ENCODE measurements at regions not wholly inside any gene's neighbourhood (a gene's known extent, or its start where the extent isn't known, plus 50 kb on each side); places are given as distances from the start of the nearest gene placed in this dataset.
A peak's percentile ranks its signal among the peaks of the same experiment; 100 is the strongest.

DNA sequence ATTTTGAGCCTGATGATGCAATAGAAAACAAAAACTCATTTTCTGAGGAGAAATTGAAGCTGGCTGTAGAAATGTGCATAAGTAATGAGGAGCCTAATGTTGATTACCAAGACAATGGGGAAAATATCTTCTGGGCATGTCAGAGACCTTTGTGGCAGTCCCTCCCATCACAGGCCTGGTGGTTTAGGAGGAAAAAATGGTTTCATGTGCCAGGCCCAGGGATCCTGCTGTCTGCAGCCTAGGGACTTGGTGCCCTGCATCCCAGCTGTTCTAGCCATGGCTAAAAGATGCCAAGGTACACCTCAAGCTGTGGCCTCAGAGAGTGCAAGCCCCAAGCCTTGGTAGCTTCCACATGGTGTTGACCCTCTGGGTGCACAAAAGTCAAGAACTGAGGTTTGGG lies 128.7 kb upstream of the ARHGEF9 start:
- Histone ChIP-seq H3K27ac (ENCODE audit: low read depth, low read length) (no peak overlapping the region), H3K18ac (ENCODE audit: low read length) (no peak overlapping the region), H2AFZ (ENCODE audit: insufficient read depth, low read length, poor library complexity) (no peak overlapping the region), H3K79me2 (ENCODE audit: control insufficient read depth, insufficient read depth, low read length, poor library complexity) (no peaks in the 10 kb centered on the region), H3K9me3 (ENCODE audit: insufficient read depth, low read depth, low read length) (peaks cover 4% of the 10 kb centered on the region), H3K9ac (ENCODE audit: low read length) (no peak overlapping the region), H3K27me3 (ENCODE audit: insufficient read depth, low read length) (no peaks in the 10 kb centered on the region), H3K36me3 (ENCODE audit: control insufficient read depth in 1 of 2, insufficient read depth in 2 of 2, low read length in 2 of 2) (no peaks in the 10 kb centered on the region), H3K14ac (ENCODE audit: low read length) (no peak overlapping the region), H4K12ac (ENCODE audit: low read depth, low read length) (no peak overlapping the region), H3K4ac (ENCODE audit: low read depth, low read length) (no peak overlapping the region), H2BK12ac (ENCODE audit: low read length) (no peak overlapping the region), H3K4me3 (ENCODE audit: low read depth, low read length) (no peak overlapping the region), H3K4me1 (ENCODE audit: control insufficient read depth in 1 of 2, insufficient read depth in 2 of 2, low read length in 2 of 2) (no peaks in the 10 kb centered on the region), H2BK5ac (ENCODE audit: low read depth, low read length, poor library complexity) (no peak overlapping the region), H4K8ac (ENCODE audit: low read depth, low read length) (no peak overlapping the region), H2BK120ac (ENCODE audit: insufficient read depth, low read length, poor library complexity) (no peak overlapping the region), H3K79me1 (ENCODE audit: low read length) (no peaks in the 10 kb centered on the region), H2AK5ac (ENCODE audit: low read length) (no peak overlapping the region), H4K91ac (ENCODE audit: low read depth, low read length) (no peak overlapping the region), H3K4me2 (ENCODE audit: low read length) (no peak overlapping the region), H3K23ac (ENCODE audit: low read length) (no peak overlapping the region)
- no peak for DNase-seq

DNA sequence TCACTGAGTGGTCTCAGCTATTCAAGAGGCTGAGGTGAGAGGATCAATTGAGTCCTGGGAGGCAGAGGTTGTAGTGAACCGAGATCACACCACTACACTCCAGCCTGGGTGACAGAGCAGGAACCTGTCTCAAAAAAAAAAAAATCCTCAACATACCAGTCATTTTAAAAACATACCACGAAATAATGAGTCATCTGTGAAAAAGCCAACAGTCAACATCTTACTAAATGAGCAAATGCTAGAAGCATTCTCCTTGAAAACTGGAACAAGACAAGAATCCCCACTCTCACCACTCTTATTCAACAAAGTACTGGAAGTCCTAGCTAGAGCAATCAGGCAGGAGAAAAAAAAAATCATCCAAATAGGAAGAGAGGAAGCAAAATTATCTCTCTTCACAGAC lies 104.0 kb upstream of the ARHGEF9 start:
- no peak overlapping the region for H4K91ac ChIP-seq (ENCODE audit: low read depth, low read length)
- no peak overlapping the region for H3K23ac ChIP-seq (ENCODE audit: low read length)
- H2BK12ac ChIP-seq (ENCODE audit: low read length) = no peak overlapping the region
- H3K27ac ChIP-seq (ENCODE audit: low read depth, low read length) = no peak overlapping the region
- no peak overlapping the region for H3K4ac ChIP-seq (ENCODE audit: low read depth, low read length)
- H3K79me2 ChIP-seq (ENCODE audit: control insufficient read depth, insufficient read depth, low read length, poor library complexity) = no peaks in the 10 kb centered on the region
- no peaks in the 10 kb centered on the region for H3K27me3 ChIP-seq (ENCODE audit: insufficient read depth, low read length)
- no peak overlapping the region for H3K9ac ChIP-seq (ENCODE audit: low read length)
- no peaks in the 10 kb centered on the region for H3K4me1 ChIP-seq (ENCODE audit: control insufficient read depth in 1 of 2, insufficient read depth in 2 of 2, low read length in 2 of 2)
- no peak overlapping the region for H3K18ac ChIP-seq (ENCODE audit: low read length)
- H4K8ac ChIP-seq (ENCODE audit: low read depth, low read length) = no peak overlapping the region
- no CpG with 5 or more reads among the region's 2 CpGs for WGBS (ENCODE audit: extremely low coverage, insufficient coverage, insufficient read length)
- no peak overlapping the region for H2AFZ ChIP-seq (ENCODE audit: insufficient read depth, low read length, poor library complexity)
- H3K79me1 ChIP-seq (ENCODE audit: low read length) = no peaks in the 10 kb centered on the region
- no peaks in the 10 kb centered on the region for H3K36me3 ChIP-seq (ENCODE audit: control insufficient read depth in 1 of 2, insufficient read depth in 2 of 2, low read length in 2 of 2)
- no peak overlapping the region for H3K14ac ChIP-seq (ENCODE audit: low read length)
- no peak overlapping the region for H2BK5ac ChIP-seq (ENCODE audit: low read depth, low read length, poor library complexity)
- H3K4me3 ChIP-seq (ENCODE audit: low read depth, low read length) = no peak overlapping the region
- no peak overlapping the region for H2BK120ac ChIP-seq (ENCODE audit: insufficient read depth, low read length, poor library complexity)
- H3K4me2 ChIP-seq (ENCODE audit: low read length) = no peak overlapping the region
- no peak overlapping the region for H4K12ac ChIP-seq (ENCODE audit: low read depth, low read length)
- no peaks in the 10 kb centered on the region for H3K9me3 ChIP-seq (ENCODE audit: insufficient read depth, low read depth, low read length)
- no peak overlapping the region for H2AK5ac ChIP-seq (ENCODE audit: low read length)
- DNase-seq = peak in 1 of 2 donors; percentile 66

DNA sequence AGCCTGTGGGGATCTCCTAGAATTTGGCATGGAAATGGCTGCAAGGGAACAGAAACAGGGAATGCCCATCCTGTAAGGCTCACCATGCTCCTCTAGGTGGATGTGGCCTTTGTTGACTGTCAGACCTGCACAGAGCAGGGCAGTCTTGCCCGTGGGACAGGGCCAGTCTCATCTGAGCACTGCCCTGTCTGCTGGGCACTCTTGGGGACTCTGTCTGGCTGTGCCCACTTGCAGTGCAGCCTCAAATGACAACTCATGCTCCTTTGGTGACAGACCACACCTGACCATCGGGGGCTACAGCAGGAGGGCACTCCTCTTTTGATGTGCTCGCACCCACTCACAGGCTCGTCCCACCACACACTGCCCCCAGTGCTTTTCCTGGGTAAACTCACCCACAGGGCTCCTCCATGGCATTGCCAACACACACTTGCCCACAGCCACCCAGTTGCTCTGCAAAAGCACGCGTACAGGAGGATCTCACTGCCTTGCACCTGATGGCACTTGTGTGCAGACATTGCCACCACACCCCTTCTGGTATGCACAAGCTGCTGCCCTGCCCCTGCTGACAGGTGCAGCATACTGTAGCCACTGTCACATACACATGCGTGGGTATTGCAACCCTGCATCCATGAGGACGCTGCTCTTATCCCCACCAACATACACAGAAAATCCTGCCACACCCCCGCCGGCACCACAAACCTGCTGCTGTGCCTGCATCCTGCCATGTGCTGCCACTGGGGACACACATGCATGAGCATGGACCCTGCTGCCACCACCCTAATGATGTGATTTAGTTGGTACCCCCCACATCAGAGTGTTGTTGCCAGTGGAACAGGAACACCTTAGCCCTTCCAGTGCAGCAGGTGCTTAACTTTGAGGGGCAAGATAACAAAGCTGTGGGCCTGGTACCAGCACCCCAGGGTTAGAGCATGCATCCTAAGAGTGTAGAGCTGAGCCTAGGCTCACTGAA lies 100.1 kb upstream of the ARHGEF9 start:
- H3K14ac ChIP-seq (ENCODE audit: low read length) = no peak overlapping the region
- no CpG with 5 or more reads among the region's 10 CpGs for WGBS (ENCODE audit: extremely low coverage, insufficient coverage, insufficient read length)
- no peaks in the 10 kb centered on the region for H3K36me3 ChIP-seq (ENCODE audit: control insufficient read depth in 1 of 2, insufficient read depth in 2 of 2, low read length in 2 of 2)
- H4K12ac ChIP-seq (ENCODE audit: low read depth, low read length) = peak overlapping the region; percentile 30
- no peaks in the 10 kb centered on the region for H3K79me1 ChIP-seq (ENCODE audit: low read length)
- no peak overlapping the region for H3K9ac ChIP-seq (ENCODE audit: low read length)
- no peaks in the 10 kb centered on the region for H3K4me1 ChIP-seq (ENCODE audit: control insufficient read depth in 1 of 2, insufficient read depth in 2 of 2, low read length in 2 of 2)
- H3K18ac ChIP-seq (ENCODE audit: low read length) = no peak overlapping the region
- no peak overlapping the region for H2AK5ac ChIP-seq (ENCODE audit: low read length)
- no peak overlapping the region for H3K4ac ChIP-seq (ENCODE audit: low read depth, low read length)
- H3K27ac ChIP-seq (ENCODE audit: low read depth, low read length) = no peak overlapping the region
- no peak overlapping the region for H2BK120ac ChIP-seq (ENCODE audit: insufficient read depth, low read length, poor library complexity)
- no peak overlapping the region for H2BK12ac ChIP-seq (ENCODE audit: low read length)
- H3K27me3 ChIP-seq (ENCODE audit: insufficient read depth, low read length) = no peaks in the 10 kb centered on the region
- H3K4me3 ChIP-seq (ENCODE audit: low read depth, low read length) = no peak overlapping the region
- H3K79me2 ChIP-seq (ENCODE audit: control insufficient read depth, insufficient read depth, low read length, poor library complexity) = no peaks in the 10 kb centered on the region
- no peak overlapping the region for H3K23ac ChIP-seq (ENCODE audit: low read length)
- no peak overlapping the region for H4K91ac ChIP-seq (ENCODE audit: low read depth, low read length)
- H4K8ac ChIP-seq (ENCODE audit: low read depth, low read length) = no peak overlapping the region
- no peak for DNase-seq
- H3K9me3 ChIP-seq (ENCODE audit: insufficient read depth, low read depth, low read length) = no peaks in the 10 kb centered on the region
- H3K4me2 ChIP-seq (ENCODE audit: low read length) = no peak overlapping the region
- H2AFZ ChIP-seq (ENCODE audit: insufficient read depth, low read length, poor library complexity) = no peak overlapping the region
- no peak overlapping the region for H2BK5ac ChIP-seq (ENCODE audit: low read depth, low read length, poor library complexity)

DNA sequence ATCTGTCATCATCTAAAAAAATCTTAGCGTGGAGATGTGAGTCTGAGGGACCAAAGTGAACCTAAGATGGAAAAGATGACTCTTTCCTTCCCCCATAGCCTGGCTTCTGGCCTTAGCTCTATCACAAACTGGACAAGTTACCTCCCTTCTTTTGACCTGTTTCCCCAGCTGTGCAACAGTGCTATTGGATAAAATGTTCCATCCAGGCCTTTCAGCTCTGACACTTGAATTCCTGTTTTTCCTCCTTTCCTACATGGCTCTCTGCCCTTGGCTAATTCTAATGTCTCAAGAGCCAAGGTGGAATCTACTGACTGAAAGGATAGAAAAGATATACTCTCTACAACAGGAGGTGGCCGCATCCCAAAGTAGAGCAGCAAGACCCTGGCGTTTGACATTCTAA lies 84.5 kb upstream of the ARHGEF9 start:
- Histone ChIP-seq H3K27me3 (ENCODE audit: insufficient read depth, low read length) (no peaks in the 10 kb centered on the region), H3K79me2 (ENCODE audit: control insufficient read depth, insufficient read depth, low read length, poor library complexity) (no peaks in the 10 kb centered on the region)

More for the DNA sequence above, 84.5 kb upstream of the ARHGEF9 start:
- Histone ChIP-seq H3K4me2 (ENCODE audit: low read length) (no peak overlapping the region), H4K8ac (ENCODE audit: low read depth, low read length) (no peak overlapping the region), H3K4ac (ENCODE audit: low read depth, low read length) (no peak overlapping the region), H4K91ac (ENCODE audit: low read depth, low read length) (no peak overlapping the region), H3K4me3 (ENCODE audit: low read depth, low read length) (no peak overlapping the region), H2BK5ac (ENCODE audit: low read depth, low read length, poor library complexity) (no peak overlapping the region), H2BK12ac (ENCODE audit: low read length) (no peak overlapping the region), H2AK5ac (ENCODE audit: low read length) (no peak overlapping the region), H3K9me3 (ENCODE audit: insufficient read depth, low read depth, low read length) (peaks cover 2% of the 10 kb centered on the region), H3K79me1 (ENCODE audit: low read length) (no peaks in the 10 kb centered on the region), H3K36me3 (ENCODE audit: control insufficient read depth in 1 of 2, insufficient read depth in 2 of 2, low read length in 2 of 2) (no peaks in the 10 kb centered on the region), H3K4me1 (ENCODE audit: control insufficient read depth in 1 of 2, insufficient read depth in 2 of 2, low read length in 2 of 2) (no peaks in the 10 kb centered on the region), H3K9ac (ENCODE audit: low read length) (no peak overlapping the region), H3K27ac (ENCODE audit: low read depth, low read length) (no peak overlapping the region), H3K23ac (ENCODE audit: low read length) (no peak overlapping the region), H2AFZ (ENCODE audit: insufficient read depth, low read length, poor library complexity) (no peak overlapping the region), H3K14ac (ENCODE audit: low read length) (no peak overlapping the region), H3K18ac (ENCODE audit: low read length) (no peak overlapping the region), H2BK120ac (ENCODE audit: insufficient read depth, low read length, poor library complexity) (no peak overlapping the region), H4K12ac (ENCODE audit: low read depth, low read length) (no peak overlapping the region)
- no CpG with 5 or more reads among the region's 3 CpGs for WGBS (ENCODE audit: extremely low coverage, insufficient coverage, insufficient read length)
- DNase-seq = no peak
